ENCODE measurements at regions not wholly inside any gene's neighbourhood (a gene's known extent, or its start where the extent isn't known, plus 50 kb on each side); places are given as distances from the start of the nearest gene placed in this dataset.
"Not testable (repeated sequence)": the region's sequence is repeated elsewhere in the genome, so short reads cannot be mapped to it uniquely, and the experiment has no call there.

GRCh38 chr7:121608785-121609184 is 212.7 kb upstream of the FAM3C start:
- TF ChIP-seq MYC (IDR thresholded peaks at IDR 0.05; ENCODE audit: low read depth, low read length) (no peak), CTCF (IDR thresholded peaks at IDR 0.05; ENCODE audit: low read depth, low read length) (no peak), POLR2A (IDR thresholded peaks at IDR 0.05; ENCODE audit: extremely low read depth, insufficient read length) (no peak), MAX (IDR thresholded peaks at IDR 0.05; ENCODE audit: low read depth, low read length) (no peak)
- no peak overlapping the region for H3K4me3 ChIP-seq (ENCODE audit: low read depth, low read length)
- no peak for DNase-seq (ENCODE audit: low read depth)

GRCh38 chr7:121608183-121608582 is 212.1 kb upstream of the FAM3C start:
- H3K4me3 ChIP-seq (ENCODE audit: low read depth, low read length): not testable (repeated sequence)
- peak; percentile 35 for DNase-seq (ENCODE audit: low read depth)

GRCh38 chr7:121605317-121605680 is 209.2 kb upstream of the FAM3C start:
- DNase-seq (ENCODE audit: low read depth): no peak

GRCh38 chr7:121604627-121605316 is 208.7 kb upstream of the FAM3C start:
- H3K4me3 ChIP-seq (ENCODE audit: low read depth, low read length): no peak overlapping the region
- DNase-seq (ENCODE audit: low read depth): no peak
- TF ChIP-seq CTCF (IDR thresholded peaks at IDR 0.05; ENCODE audit: low read depth, low read length) (no peak), MYC (IDR thresholded peaks at IDR 0.05; ENCODE audit: low read depth, low read length) (no peak), MAX (IDR thresholded peaks at IDR 0.05; ENCODE audit: low read depth, low read length) (no peak), POLR2A (IDR thresholded peaks at IDR 0.05; ENCODE audit: extremely low read depth, insufficient read length) (no peak)

More at GRCh38 chr7:121605317-121605680, 209.2 kb upstream of the FAM3C start:
- H3K4me3 ChIP-seq (ENCODE audit: low read depth, low read length): no peak overlapping the region
- no peak for TF ChIP-seq POLR2A (IDR thresholded peaks at IDR 0.05; ENCODE audit: extremely low read depth, insufficient read length)

- DNase-seq (ENCODE audit: low read depth): no peak
- TF ChIP-seq CTCF (IDR thresholded peaks at IDR 0.05; ENCODE audit: low read depth, low read length) (no peak), MAX (IDR thresholded peaks at IDR 0.05; ENCODE audit: low read depth, low read length) (no peak), MYC (IDR thresholded peaks at IDR 0.05; ENCODE audit: low read depth, low read length) (no peak), POLR2A (IDR thresholded peaks at IDR 0.05; ENCODE audit: extremely low read depth, insufficient read length) (no peak)
- H3K4me3 ChIP-seq (ENCODE audit: low read depth, low read length): no peak overlapping the region
Observed at GRCh38 chr7:121603886-121604285, 207.8 kb upstream of the FAM3C start.

- TF ChIP-seq MYC (IDR thresholded peaks at IDR 0.05; ENCODE audit: low read depth, low read length): no peak
- H3K4me3 ChIP-seq (ENCODE audit: low read depth, low read length): no peak overlapping the region
- no peak for DNase-seq (ENCODE audit: low read depth)
Observed at GRCh38 chr7:121599887-121600286, 203.8 kb upstream of the FAM3C start.

- no peak for DNase-seq (ENCODE audit: low read depth)
- no peak overlapping the region for H3K4me3 ChIP-seq (ENCODE audit: low read depth, low read length)
- TF ChIP-seq POLR2A (IDR thresholded peaks at IDR 0.05; ENCODE audit: extremely low read depth, insufficient read length): no peak
- TF ChIP-seq CTCF (IDR thresholded peaks at IDR 0.05; ENCODE audit: low read depth, low read length): no peak
- no peak for TF ChIP-seq MYC (IDR thresholded peaks at IDR 0.05; ENCODE audit: low read depth, low read length)
- no peak for TF ChIP-seq MAX (IDR thresholded peaks at IDR 0.05; ENCODE audit: low read depth, low read length)
Observed at GRCh38 chr7:121595758-121596696, 199.9 kb upstream of the FAM3C start.
